ENCODE measurements at regions not wholly inside any gene's neighbourhood (a gene's known extent, or its start where the extent isn't known, plus 50 kb on each side); places are given as distances from the start of the nearest gene placed in this dataset.
"Not testable (repeated sequence)": the region's sequence is repeated elsewhere in the genome, so short reads cannot be mapped to it uniquely, and the experiment has no call there.

DNA sequence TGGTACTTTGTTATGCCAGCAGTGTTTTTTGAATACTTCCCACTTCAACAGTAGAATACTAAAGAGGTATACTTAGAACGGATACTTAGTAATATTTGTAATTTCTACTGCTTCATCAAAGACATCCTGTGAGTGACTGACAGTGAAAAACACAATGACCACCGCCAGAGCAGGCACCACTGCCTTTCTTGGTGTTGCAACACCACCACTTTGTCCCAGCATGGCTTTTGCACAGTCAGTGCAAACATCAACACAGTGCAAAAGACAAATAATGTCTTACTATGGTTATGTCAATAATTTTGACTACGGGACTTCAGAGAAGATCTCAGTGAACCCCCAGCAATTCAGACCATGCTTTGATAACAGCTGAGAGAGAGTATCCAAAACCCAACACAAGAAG is 220.5 kb downstream of the RBM26 start:
- no peaks in the 10 kb centered on the region for H3K27me3 ChIP-seq (replicated peaks; ENCODE audit: insufficient read depth)
- no peaks in the 10 kb centered on the region for H3K4me1 ChIP-seq (replicated peaks)
- intact Hi-C loops (cut with DNase I), result no loop called here
- WGBS, result 59% methylated on average over 3 of the region's 3 CpGs
- no peaks in the 10 kb centered on the region for H3K9me3 ChIP-seq
- no peak for DNase-seq (ENCODE audit: low spot score)
- H3K36me3 ChIP-seq, result no peaks in the 10 kb centered on the region
- TF ChIP-seq POLR2AphosphoS5 (IDR thresholded peaks at IDR 0.05), result no peak
- no peak for TF ChIP-seq POLR2A (IDR thresholded peaks at IDR 0.05)
- TF ChIP-seq, protein P1, sequence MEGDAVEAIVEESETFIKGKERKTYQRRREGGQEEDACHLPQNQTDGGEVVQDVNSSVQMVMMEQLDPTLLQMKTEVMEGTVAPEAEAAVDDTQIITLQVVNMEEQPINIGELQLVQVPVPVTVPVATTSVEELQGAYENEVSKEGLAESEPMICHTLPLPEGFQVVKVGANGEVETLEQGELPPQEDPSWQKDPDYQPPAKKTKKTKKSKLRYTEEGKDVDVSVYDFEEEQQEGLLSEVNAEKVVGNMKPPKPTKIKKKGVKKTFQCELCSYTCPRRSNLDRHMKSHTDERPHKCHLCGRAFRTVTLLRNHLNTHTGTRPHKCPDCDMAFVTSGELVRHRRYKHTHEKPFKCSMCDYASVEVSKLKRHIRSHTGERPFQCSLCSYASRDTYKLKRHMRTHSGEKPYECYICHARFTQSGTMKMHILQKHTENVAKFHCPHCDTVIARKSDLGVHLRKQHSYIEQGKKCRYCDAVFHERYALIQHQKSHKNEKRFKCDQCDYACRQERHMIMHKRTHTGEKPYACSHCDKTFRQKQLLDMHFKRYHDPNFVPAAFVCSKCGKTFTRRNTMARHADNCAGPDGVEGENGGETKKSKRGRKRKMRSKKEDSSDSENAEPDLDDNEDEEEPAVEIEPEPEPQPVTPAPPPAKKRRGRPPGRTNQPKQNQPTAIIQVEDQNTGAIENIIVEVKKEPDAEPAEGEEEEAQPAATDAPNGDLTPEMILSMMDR (IDR thresholded peaks at IDR 0.05), result no peak
- no peak overlapping the region for H3K27ac ChIP-seq
- H3K4me3 ChIP-seq, result no peak overlapping the region

DNA sequence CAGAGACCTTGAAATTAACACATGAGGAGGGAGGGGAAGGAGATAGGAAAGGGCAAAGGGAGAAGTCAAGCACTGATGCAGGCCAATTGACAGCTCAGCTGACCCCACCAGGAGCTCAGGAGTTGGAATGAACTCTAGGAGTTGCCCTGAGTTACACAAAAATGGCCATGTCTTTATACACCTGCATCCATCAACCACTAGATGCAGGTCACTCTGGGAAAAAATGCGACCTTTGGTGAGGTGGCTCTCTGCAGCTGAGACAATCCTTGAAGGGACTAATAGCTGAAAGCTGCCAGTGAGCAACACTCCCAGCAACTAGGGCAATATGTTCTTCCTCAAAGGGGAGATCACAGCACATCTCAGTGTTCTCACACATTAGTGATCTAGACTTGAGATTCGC is 222.8 kb downstream of the RBM26 start:
- intact Hi-C loops (cut with DNase I), result no loop called here
- no peak for DNase-seq (ENCODE audit: low spot score)
- H3K27ac ChIP-seq, result no peak overlapping the region
- no peaks in the 10 kb centered on the region for H3K27me3 ChIP-seq (replicated peaks; ENCODE audit: insufficient read depth)
- H3K36me3 ChIP-seq, result no peaks in the 10 kb centered on the region
- TF ChIP-seq POLR2AphosphoS5 (IDR thresholded peaks at IDR 0.05) (no peak), POLR2A (IDR thresholded peaks at IDR 0.05) (no peak)
- TF ChIP-seq, protein P1 (IDR thresholded peaks at IDR 0.05), result no peak
- no peaks in the 10 kb centered on the region for H3K9me3 ChIP-seq
- no peak overlapping the region for H3K4me3 ChIP-seq
- WGBS, result 90% methylated on average over 2 of the region's 2 CpGs
- no peaks in the 10 kb centered on the region for H3K4me1 ChIP-seq (replicated peaks)

DNA sequence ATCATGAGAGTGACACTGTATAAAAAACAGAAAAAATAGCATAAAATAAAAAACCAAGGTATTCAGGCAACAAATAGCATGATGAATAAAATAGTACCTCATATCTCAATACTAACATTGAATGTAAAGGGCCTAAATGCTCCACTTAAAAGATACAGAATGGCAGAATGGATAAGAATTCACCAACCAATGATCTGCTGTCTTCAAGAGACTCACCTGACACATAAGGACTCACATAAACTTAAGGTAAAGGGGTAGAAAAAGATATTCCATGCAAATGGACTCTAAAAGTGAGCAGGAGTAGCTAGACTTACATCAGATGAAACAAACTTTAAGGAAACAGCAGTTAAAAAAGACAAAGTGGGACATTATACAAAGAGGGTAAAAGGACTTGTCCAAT is 232.4 kb downstream of the RBM26 start:
- H3K36me3 ChIP-seq; H3K4me1 ChIP-seq (replicated peaks); H3K27ac ChIP-seq; H3K4me3 ChIP-seq; intact Hi-C loops (cut with DNase I); H3K27me3 ChIP-seq (replicated peaks; ENCODE audit: insufficient read depth); DNase-seq (ENCODE audit: low spot score); H3K9me3 ChIP-seq: not testable (repeated sequence)

DNA sequence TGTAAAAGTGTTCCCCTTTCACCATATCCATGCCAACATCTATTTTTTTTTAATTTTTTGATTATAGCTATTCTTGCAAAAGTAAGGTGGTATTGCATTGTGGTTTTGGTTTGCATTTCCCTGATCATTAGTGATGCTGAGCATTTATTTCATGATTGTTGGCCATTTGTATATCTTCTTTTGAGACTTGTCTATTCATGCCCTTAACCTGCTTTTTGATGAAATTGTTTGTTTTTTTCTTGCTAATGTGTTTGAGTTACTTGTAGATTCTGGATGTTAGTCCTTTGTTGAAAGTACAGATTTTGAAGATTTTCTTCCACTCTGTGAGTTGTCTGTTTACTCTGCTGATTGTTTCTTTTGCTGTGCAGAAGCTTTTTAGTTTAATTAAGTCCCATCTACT is 233.1 kb downstream of the RBM26 start:
- H3K27ac ChIP-seq; H3K4me3 ChIP-seq; DNase-seq (ENCODE audit: low spot score); H3K36me3 ChIP-seq; H3K9me3 ChIP-seq; H3K27me3 ChIP-seq (replicated peaks; ENCODE audit: insufficient read depth); intact Hi-C loops (cut with DNase I); H3K4me1 ChIP-seq (replicated peaks): not testable (repeated sequence)

DNA sequence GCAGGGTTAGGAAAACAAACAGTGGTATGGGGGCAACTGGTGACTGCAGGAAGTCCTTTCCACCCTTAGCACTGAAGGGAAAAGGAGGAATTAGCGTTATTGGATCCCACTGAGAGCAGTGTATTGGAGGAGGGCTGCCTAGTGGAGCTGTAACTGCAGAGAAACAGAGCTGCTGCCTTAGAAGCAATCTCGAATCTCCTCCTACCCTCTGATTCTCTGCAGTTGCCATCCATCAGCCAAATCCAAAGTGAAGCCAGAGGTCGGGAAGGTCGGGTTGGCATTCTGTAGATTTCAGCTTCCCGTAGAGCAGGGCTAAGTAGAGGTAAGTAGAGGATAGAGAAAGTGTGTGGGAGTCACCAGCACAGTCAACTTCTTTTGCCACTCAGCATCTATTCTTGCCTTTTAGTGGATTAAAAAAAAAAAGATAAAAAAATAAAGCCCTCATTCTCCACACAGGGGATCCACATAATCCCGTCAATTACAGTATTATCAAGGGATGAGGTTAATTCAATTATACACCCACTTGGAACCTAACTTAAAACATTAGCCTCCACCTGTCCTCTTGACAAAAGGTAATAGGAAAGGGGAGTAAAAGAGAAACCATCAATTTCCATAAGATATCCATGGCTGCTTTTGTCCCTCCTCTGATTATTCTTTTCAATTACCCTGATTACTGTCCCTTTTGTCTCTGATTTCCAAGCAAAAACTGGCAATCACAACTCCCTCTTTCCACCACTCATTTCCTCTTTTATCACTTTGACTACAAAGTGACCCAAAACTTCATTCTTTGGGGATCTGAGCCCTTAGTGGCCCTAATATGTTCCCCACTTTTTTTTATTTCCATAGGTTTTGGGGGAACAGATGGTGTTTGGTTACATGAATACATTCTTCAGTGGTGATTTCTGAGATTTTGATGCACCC is 234.7 kb downstream of the RBM26 start:
- no peaks in the 10 kb centered on the region for H3K36me3 ChIP-seq
- TF ChIP-seq POLR2AphosphoS5 (IDR thresholded peaks at IDR 0.05) (no peak), POLR2A (IDR thresholded peaks at IDR 0.05) (no peak)
- TF ChIP-seq, protein P1 (IDR thresholded peaks at IDR 0.05), result no peak
- no peak for DNase-seq (ENCODE audit: low spot score)
- H3K4me3 ChIP-seq, result no peak overlapping the region
- no peaks in the 10 kb centered on the region for H3K27me3 ChIP-seq (replicated peaks; ENCODE audit: insufficient read depth)
- H3K9me3 ChIP-seq, result no peaks in the 10 kb centered on the region
- H3K27ac ChIP-seq, result no peak overlapping the region
- WGBS, result 41% methylated on average over 6 of the region's 6 CpGs
- H3K4me1 ChIP-seq (replicated peaks), result no peaks in the 10 kb centered on the region
- intact Hi-C loops (cut with DNase I), result no loop called here

DNA sequence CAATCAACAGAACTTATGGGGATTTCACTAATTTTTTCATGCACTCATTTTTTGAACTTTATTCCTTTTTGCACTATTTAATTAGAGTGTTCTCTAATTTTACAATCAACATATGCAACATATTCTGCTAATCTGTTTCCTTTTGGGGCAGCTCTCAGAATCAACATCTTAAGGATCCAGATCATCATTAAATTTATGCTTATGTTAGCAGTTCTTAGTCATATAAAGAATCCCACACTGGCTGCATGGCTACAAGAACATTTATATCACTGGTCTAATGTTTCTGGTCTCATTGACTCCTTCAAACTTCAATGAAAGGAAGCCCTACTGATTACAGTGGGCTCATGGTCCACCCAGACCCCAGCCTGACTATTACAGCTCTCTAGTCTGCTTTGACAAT is 245.2 kb downstream of the RBM26 start:
- TF ChIP-seq POLR2A (IDR thresholded peaks at IDR 0.05) (no peak), POLR2AphosphoS5 (IDR thresholded peaks at IDR 0.05) (no peak)
- TF ChIP-seq, protein P1 (IDR thresholded peaks at IDR 0.05), result no peak
- H3K27ac ChIP-seq, result no peak overlapping the region
- H3K36me3 ChIP-seq, result no peaks in the 10 kb centered on the region
- H3K4me3 ChIP-seq, result no peak overlapping the region
- intact Hi-C loops (cut with DNase I), result no loop called here
- no peaks in the 10 kb centered on the region for H3K27me3 ChIP-seq (replicated peaks; ENCODE audit: insufficient read depth)
- no peak for DNase-seq (ENCODE audit: low spot score)
- H3K4me1 ChIP-seq (replicated peaks), result no peaks in the 10 kb centered on the region
- H3K9me3 ChIP-seq, result no peaks in the 10 kb centered on the region

Measured in prostate gland (tissue), 2 donors.